ENCODE measurements at regions not wholly inside any gene's neighbourhood (a gene's known extent, or its start where the extent isn't known, plus 50 kb on each side); places are given as distances from the start of the nearest gene placed in this dataset.

DNA sequence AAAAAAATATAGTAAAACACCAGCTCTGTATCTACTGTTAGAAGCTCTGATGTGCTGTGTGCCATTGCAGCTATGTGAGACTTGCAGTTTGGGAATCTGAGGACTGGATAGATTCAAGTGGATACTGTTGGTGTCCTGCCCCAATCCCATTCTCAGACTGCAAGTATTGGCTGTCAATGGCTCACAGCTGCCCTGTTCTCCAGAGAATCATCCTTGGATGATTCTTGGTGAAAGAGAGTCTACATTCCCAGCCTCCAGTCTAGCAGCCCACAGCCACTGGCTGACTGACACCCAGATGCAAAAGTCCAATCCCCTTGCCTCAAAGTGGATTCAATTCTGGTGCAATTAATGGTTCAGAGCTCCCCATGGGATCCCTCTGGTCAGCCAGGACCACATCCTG, 206.1 kb upstream of the MTNR1B start:
- TF ChIP-seq FOXS1 (CRISPR knock-in tag; IDR thresholded peaks at IDR 0.05) (no peak), TFCP2L1 (CRISPR knock-in tag; IDR thresholded peaks at IDR 0.05) (no peak)
- TF ChIP-seq, protein P1, sequence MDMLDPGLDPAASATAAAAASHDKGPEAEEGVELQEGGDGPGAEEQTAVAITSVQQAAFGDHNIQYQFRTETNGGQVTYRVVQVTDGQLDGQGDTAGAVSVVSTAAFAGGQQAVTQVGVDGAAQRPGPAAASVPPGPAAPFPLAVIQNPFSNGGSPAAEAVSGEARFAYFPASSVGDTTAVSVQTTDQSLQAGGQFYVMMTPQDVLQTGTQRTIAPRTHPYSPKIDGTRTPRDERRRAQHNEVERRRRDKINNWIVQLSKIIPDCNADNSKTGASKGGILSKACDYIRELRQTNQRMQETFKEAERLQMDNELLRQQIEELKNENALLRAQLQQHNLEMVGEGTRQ (IDR thresholded peaks at IDR 0.05), result no peak
